Thyroid gland (tissue), 4 donors: ENCODE measurements at regions not wholly inside any gene's neighbourhood (a gene's known extent, or its start where the extent isn't known, plus 50 kb on each side); places are given as distances from the start of the nearest gene placed in this dataset.

Experiments used
- DNase-seq, 2 donors: peaks; one replicate each; pipeline ENCODE4 v3.0.0-alpha.2; 2019
- H3K27ac ChIP-seq, 3 donors: fragments of 200-600 bp; sonication (generic); 1 replicate in 2 of 3; 2 replicates in 1 of 3; pipeline ENCODE4 v1.5.1; 2016 to 2019; ENCODE audit warnings: mild to moderate bottlenecking in 1 of 3, moderate library complexity in 1 of 3
- H3K27me3 ChIP-seq: fragments of 200-600 bp; sonication (generic); one replicate; pipeline ENCODE4 v1.5.1; 2019
- H3K36me3 ChIP-seq, 2 donors: fragments of 200-600 bp; sonication (generic); one replicate each; pipeline ENCODE4 v1.5.1; 2016 to 2019
- H3K4me1 ChIP-seq, 2 donors: fragments of 200-600 bp; sonication (generic); one replicate each; pipeline ENCODE4 v1.5.1; 2017 to 2019
- H3K4me3 ChIP-seq, 3 donors: fragments of 200-600 bp; sonication (generic); replicated peaks in 1 of 3; 1 replicate in 2 of 3; 2 replicates in 1 of 3; pipeline ENCODE4 v1.5.1; 2016; ENCODE audit warnings: mild to moderate bottlenecking in 1 of 3
- H3K9me3 ChIP-seq: fragments of 200-600 bp; sonication (generic); one replicate; pipeline ENCODE4 v1.5.1; 2017
- POLR2A ChIP-seq, 2 donors: fragments of 450-650 bp; IDR thresholded peaks; one replicate each; pipeline ENCODE4 v1.6.1; 2017; ENCODE audit warnings: antibody characterized with exemption in 2 of 2, mild to moderate bottlenecking in 2 of 2, moderate library complexity in 1 of 2
- WGBS, 2 donors: methylation state at CpG; one replicate each; pipeline ENCODE4 v1.1.5; 2017; 5-methylcytosine and 5-hydroxymethylcytosine counted together
- intact Hi-C: fragments of 100-400 bp; cut with DNase I; formaldehyde crosslinking; loops from one replicate; pipeline ENCODE4 v1.15.1; 2023
- TF ChIP-seq, protein P1 (sequence below), 6 experiments: fragments of 200-600 bp in 3 of 6; fragments of 450-650 bp in 3 of 6; sonication (generic) in 3 of 6; IDR thresholded peaks; one replicate each; pipeline ENCODE4 v1.5.1; 2016 to 2019; ENCODE audit warnings: antibody characterized with exemption in 6 of 6, mild to moderate bottlenecking in 2 of 6, inconsistent platforms in 1 of 6, moderate library complexity in 1 of 6

DNA sequence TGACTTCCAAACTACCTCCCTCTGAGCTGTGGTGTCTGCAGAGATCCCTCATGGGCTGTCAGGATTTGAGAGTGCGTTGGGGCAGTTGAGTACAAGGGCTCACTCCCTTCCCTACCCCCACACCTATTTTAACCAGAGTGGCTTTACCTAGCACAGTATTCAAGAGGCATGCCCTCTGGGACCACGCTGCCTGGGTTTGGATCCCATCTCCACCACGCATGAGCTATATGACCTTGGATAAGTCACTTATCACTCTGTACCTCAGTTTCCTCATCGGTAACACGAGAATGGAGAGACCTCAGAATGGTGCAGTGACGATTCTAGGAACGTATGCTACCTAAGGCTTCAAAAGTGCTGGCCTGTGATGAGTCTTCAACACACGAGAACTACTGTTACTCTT, 147.3 kb upstream of the WNT4 start:
- TF ChIP-seq POLR2A (IDR thresholded peaks at IDR 0.05): no peak
- TF ChIP-seq, protein P1, sequence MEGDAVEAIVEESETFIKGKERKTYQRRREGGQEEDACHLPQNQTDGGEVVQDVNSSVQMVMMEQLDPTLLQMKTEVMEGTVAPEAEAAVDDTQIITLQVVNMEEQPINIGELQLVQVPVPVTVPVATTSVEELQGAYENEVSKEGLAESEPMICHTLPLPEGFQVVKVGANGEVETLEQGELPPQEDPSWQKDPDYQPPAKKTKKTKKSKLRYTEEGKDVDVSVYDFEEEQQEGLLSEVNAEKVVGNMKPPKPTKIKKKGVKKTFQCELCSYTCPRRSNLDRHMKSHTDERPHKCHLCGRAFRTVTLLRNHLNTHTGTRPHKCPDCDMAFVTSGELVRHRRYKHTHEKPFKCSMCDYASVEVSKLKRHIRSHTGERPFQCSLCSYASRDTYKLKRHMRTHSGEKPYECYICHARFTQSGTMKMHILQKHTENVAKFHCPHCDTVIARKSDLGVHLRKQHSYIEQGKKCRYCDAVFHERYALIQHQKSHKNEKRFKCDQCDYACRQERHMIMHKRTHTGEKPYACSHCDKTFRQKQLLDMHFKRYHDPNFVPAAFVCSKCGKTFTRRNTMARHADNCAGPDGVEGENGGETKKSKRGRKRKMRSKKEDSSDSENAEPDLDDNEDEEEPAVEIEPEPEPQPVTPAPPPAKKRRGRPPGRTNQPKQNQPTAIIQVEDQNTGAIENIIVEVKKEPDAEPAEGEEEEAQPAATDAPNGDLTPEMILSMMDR (IDR thresholded peaks at IDR 0.05): no peak
- no peak for DNase-seq
- Histone ChIP-seq H3K27ac (no peak overlapping the region), H3K36me3 (no peaks in the 10 kb centered on the region), H3K4me3 (no peak overlapping the region), H3K27me3 (no peaks in the 10 kb centered on the region), H3K4me1 (no peaks in the 10 kb centered on the region), H3K9me3 (no peaks in the 10 kb centered on the region)
- intact Hi-C loops: no loop called here
- WGBS, 2 donors: 95 to 96% methylated on average over 8 of the region's 8 CpGs

DNA sequence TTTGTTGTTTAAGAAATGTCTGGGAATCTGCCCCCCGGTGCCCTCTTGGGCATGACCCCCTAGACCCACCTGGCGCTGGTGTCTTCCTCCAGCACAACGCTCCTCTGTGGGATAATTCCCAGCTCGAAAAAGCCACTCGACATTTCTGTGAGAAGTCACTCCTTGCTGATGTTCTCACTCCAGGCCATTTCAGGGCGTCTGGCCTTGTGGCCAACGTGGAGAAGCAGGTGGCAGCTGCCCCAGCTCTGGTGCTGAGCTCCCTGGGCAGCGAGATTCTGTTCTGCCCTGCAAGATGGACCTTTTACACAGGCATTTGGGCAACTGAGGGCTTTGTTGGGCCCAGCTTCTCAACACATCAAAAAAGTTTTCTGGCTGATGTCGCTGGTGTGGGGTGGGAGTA, 147.7 kb upstream of the WNT4 start:
- Histone ChIP-seq H3K27ac (no peak overlapping the region), H3K27me3 (no peaks in the 10 kb centered on the region), H3K36me3 (no peaks in the 10 kb centered on the region), H3K4me3 (no peak overlapping the region), H3K4me1 (no peaks in the 10 kb centered on the region), H3K9me3 (no peaks in the 10 kb centered on the region)
- WGBS, 2 donors: 83 to 88% methylated on average over 9 of the region's 9 CpGs
- no peak for DNase-seq
- intact Hi-C loops: no loop called here
- TF ChIP-seq, protein P1 (IDR thresholded peaks at IDR 0.05): no peak
- TF ChIP-seq POLR2A (IDR thresholded peaks at IDR 0.05): no peak

DNA sequence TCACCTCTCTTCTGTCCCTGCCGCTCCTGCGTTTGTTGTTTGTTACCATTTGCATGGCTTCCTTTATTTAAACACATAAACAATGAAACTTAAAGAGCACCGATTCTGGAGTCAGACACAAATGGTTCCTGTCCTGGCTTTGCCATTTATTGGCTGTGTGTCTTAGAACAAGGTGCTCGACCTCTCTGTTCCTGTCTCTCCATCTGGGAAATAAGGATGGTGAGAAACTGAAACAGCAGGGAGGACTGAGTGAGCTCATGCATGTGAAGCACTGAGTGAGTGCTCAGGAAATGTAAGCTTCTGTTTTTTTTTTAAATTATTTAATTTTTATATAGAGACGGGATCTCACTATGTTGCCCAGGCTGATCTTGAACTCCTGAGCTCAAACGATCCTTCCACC, 148.2 kb upstream of the WNT4 start:
- Histone ChIP-seq H3K27me3 (no peaks in the 10 kb centered on the region), H3K9me3 (no peaks in the 10 kb centered on the region), H3K36me3 (no peaks in the 10 kb centered on the region), H3K4me1 (no peaks in the 10 kb centered on the region), H3K4me3 (no peak overlapping the region), H3K27ac (no peak overlapping the region)
- TF ChIP-seq, protein P1 (IDR thresholded peaks at IDR 0.05): no peak
- no peak for TF ChIP-seq POLR2A (IDR thresholded peaks at IDR 0.05)
- DNase-seq: no peak
- intact Hi-C loops: no loop called here
- 71 to 82% methylated on average over 6 of the region's 6 CpGs for WGBS, 2 donors

GRCh38 chr1:22291494-22291893, 148.6 kb upstream of the WNT4 start:
- no peaks in the 10 kb centered on the region for H3K4me1 ChIP-seq
- intact Hi-C loops: no loop called here
- H3K36me3 ChIP-seq: no peaks in the 10 kb centered on the region
- H3K27ac ChIP-seq: no peak overlapping the region
- no peak for DNase-seq
- no peaks in the 10 kb centered on the region for H3K9me3 ChIP-seq
- no peak for TF ChIP-seq POLR2A (IDR thresholded peaks at IDR 0.05)
- TF ChIP-seq, protein P1 (IDR thresholded peaks at IDR 0.05): no peak
- no peaks in the 10 kb centered on the region for H3K27me3 ChIP-seq
- no peak overlapping the region for H3K4me3 ChIP-seq

DNA sequence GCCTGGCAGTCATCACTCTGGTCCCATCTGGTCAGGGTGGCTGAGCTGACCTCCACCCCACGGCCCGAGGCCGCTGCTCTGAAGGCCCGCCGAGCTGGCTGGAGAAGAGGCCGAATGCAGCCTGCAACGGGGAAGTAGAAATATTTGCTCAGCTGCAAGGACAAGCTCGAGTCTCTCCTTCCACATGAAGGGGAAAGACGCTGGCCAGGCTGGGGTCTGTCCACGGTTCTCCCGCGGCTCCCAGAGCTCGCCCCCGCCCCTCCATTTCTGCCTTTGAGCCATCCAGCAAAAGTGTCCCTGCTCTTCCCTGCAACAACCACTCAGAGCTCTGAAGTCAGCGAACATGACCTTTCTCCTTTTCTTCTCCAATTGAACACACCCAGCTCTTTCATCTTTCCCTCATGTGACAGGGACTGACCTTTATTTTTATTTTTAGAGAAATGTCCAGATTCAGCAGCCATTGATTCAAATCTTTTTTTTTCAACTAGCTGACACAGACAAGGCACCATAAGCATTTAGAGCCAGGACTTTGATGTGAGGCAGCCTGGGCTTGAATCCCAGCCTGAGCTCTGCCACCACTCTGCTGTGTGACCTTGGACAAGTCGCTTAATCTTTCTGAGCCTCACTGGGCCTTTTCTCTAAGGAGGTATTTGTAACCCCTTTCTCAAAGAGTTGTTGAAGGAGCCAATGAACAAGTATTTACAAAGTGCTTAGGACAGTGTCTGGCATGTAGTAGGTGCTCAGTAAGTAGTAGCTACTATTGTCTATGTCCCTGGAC, 149.3 kb upstream of the WNT4 start:
- Histone ChIP-seq H3K27ac (no peak overlapping the region), H3K4me1 (no peaks in the 10 kb centered on the region), H3K9me3 (no peaks in the 10 kb centered on the region), H3K36me3 (no peaks in the 10 kb centered on the region), H3K4me3 (no peak overlapping the region), H3K27me3 (no peaks in the 10 kb centered on the region)
- WGBS, 2 donors: 63 to 74% methylated on average over 16 of the region's 16 CpGs
- TF ChIP-seq, protein P1 (IDR thresholded peaks at IDR 0.05): no peak
- no peak for TF ChIP-seq POLR2A (IDR thresholded peaks at IDR 0.05)
- intact Hi-C loops: no loop called here
- DNase-seq: no peak
